GM18519 (cell line): ENCODE measurements at regions not wholly inside any gene's neighbourhood (a gene's known extent, or its start where the extent isn't known, plus 50 kb on each side); places are given as distances from the start of the nearest gene placed in this dataset.

Experiments
- ATAC-seq: cut with Tn5 transposase; IDR thresholded peaks from one replicate; pipeline ENCODE4 v1.9.1; 2021; ENCODE audit warnings: mild to moderate bottlenecking, moderate library complexity; ENCODE audit not compliant: unreplicated experiment, low FRiP score

DNA sequence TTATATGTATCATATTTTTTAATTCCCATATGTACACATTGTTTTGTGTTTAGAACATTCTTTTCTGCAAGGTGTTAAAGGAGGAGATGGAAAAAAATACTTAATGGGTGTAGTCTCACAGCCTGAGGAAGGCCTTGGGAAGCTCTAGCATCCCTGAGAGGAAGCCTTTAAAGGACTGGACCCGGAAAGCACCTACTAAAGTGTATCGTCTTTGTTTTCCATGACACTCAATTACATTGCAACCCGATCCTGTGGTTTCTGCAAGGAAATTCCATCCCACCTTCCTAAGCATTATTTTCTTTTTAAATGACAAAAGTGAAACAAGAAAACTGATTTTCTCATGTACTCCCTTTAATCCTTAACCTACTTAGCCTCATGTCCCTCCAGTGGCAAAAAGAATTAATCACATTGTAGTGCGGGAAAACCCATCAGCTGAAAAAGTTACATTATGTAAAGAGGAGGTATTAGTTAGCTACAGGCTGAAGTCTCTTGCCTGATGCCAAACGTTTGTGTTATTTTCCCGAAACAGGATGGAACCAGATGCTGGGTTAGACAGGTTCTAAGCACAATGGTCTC lies 147.8 kb upstream of the CPSF6 start:
- no peak for ATAC-seq

DNA sequence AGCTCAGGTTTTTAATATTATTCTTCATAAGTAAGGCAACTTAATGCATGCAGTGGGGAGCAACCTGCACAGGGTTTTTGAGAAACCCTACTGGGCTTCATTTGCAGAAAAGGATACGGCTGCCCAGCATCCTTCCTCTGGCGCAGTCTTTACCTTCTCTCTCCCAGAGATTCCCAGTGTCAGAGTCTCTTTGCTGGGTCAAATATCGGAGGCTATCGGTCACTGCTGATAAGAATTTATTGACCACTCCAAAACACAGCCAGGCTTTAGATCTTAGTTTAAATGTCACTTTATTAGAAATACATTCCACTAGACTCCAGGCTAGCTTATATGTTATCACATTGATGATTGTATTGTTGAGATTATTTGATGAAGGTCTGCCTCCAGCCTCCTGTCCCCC lies 147.2 kb upstream of the CPSF6 start:
- no peak for ATAC-seq

DNA sequence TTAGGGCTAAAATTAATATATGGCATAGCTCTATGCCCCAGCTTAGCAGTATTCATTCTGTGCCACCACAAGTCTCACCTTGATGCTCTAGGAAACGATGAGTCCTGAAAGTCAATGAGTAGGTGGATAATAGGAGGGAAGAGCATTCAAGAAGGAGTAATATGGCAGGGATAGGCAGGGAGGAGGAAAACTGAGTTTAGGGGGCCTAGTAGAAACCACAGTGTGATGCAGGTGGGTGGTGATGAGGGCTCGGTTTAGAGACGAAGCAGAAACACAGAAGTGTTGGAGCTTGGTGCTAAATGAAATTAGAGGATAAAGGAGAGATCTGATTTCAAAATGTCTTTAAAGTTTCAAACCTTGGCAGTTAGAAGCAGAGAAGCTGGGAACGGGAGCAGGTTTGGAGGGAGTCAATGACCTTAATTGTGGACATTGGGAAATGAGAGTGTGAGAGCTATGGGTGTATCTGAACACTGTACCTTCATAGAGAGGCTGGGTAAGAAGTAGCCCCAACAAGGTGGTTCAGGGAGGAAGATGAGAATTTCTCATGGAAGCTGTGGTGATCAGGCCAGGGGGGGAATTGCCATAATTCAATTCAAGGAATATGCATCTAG lies 144.7 kb upstream of the CPSF6 start:
- ATAC-seq: no peak

DNA sequence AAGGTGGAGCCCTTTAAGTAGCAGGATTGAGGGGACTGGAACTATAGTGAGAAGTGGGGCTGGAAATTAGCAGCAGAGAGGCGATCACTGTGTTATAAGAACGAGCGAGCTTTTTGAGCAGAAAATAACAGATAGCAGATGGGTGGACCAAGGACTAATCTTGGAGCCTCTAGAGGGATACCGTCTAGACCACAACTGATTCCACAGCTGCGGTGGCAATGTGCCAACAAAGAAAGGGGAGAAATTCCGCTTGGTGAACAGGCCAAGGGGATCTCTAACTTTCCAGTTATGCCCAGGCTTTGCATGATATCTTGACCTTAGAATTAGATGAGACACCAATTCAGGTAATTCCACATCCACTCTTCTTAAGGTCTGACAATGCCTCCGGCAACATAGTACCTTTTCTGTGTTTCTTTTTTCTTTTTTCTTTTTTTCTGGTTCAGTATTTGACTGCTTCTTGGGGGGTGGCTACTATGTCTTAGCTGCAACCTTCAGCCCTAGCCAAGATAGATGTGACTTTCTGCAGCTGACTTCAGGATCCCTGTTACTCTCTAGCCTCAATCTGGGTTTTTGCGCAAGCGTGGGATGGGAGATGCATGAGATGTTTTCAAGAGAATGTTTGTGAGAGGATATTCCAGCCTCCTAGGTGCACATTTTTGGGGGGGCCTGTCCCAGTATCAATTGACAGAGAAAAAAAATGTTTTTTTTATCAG lies 143.4 kb upstream of the CPSF6 start:
- no peak for ATAC-seq

DNA sequence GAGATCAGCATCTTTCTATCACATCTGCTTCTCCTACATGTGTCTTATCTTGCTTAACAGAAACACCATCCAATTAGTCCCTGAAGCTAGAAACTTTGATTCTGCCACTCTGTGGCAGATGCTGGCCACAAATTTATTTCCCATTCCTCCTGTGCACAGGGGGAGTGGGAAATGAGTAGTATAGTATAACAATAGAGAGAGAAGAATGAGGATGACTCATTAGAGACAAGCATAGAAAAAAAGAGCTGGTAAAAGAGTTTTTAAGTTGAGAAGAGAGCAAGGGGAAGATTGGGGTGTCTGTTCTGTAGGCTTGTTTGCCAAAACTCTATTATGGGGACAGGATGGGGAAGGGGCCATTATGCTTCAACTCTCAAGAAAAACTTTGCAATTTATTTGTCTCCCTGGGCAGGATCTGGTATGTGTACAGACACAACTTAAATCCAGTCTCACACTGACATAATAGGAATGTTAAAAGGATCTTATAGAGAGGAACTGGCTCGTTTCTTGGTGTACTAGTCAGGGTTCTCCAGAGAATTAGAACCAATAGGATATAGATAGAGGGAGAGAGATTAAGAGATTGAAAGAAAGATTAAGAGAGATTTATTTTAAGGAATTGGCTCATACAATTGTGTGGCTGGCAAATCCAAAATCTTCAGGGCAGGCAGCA lies 142.6 kb upstream of the CPSF6 start:
- no peak for ATAC-seq

DNA sequence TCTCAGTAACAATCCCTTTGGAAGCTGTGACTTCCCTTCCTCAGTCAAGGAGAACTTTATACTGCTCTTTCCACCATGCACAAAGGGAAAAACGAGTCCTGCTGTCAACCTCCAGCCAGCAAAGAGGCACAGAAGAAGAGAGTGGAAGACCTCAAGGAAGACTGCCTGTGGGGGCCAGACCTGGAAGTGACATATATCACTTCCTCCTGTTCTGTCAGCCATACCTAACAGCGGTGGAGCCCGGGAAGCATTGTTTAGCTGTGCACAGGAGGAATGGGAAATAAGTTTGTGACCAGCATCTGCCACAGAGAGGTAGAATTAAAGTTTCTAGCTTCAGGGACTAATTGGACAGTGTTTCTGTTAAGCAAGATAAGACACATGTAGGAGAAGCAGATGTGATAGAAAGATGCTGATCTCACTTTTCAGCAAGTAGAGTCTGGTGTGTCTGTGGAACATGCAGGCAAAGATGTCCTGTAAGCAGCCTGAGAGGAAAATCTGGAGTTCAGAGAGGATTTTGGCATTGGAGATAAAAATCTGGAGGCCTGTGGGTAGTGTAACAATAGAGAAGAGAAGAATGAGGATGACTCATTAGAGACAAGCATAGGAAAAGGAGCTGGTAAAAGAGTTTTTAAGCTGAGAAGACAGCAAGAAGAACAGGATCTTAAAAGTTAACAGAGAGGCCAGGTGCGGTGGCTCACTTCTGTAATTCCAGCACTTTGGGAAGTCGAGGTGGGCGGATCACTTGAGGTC lies 141.6 kb upstream of the CPSF6 start:
- ATAC-seq: no peak

DNA sequence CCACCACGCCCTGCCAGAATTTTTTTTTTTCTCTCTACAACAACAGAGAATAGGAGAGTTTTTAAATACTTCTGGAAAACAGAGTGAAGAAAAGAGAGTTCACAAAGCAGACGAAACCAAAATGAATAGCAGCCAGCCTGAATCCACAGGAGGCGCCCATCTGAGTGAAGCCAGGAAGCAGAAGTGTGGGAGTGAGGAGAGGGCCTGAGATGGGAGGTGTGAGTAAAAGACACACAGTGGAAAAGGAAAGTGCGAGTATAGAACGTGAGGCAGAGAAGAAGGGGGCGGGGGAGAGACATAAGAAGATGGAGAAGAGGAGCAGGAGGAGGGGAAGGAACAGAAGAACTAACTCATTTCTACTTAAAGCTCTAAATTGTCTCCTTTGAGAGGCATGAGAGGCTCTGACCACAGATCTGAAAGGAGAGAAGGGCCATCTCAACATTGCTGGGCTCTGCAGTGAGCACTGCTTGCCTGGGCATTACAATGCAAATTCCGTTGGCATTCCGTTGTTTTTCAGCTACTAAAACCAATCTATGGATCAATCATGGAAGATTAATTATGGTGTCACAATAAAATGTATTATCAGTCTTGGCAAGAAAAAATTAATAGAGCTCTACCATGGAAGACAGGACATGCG lies 140.1 kb upstream of the CPSF6 start:
- ATAC-seq: no peak

DNA sequence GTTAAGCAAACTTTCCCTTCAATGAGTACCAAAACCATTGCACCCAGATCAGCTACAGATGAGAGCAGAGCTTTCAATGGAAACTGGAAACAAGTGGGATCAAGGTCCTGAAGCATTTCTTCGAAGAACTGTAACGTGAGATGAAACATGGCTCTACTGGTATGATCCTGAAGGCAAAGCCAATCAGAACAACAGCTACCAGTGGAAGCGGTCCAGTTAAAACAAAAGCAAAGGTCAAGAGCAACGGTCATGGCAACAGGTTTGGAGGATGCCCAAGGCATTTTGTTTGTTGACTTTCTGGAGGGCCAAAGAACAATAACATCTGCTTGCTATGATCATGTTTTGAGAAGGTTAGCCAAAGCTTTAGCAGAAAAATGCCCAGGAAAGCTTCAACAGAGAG lies 137.9 kb upstream of the CPSF6 start:
- ATAC-seq: no peak

DNA sequence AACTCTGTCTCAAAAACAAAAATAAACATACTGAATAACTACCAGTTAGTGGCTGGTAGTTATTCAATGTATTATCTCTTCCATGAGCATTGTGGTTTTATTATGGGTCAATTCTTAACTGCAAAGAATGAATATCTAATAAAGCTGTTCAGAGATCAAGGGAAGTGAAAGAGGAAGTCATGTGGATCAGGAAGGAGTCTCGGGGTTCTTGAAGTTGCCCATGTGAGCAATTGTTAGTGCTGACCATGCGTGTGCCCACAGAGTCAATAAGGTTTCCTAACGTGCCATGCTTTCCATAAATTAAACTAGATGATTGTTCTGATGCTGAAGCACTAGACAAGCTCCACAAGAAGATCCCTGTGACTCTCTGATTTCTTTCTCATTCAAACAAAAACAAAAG lies 136.5 kb upstream of the CPSF6 start:
- no peak for ATAC-seq

DNA sequence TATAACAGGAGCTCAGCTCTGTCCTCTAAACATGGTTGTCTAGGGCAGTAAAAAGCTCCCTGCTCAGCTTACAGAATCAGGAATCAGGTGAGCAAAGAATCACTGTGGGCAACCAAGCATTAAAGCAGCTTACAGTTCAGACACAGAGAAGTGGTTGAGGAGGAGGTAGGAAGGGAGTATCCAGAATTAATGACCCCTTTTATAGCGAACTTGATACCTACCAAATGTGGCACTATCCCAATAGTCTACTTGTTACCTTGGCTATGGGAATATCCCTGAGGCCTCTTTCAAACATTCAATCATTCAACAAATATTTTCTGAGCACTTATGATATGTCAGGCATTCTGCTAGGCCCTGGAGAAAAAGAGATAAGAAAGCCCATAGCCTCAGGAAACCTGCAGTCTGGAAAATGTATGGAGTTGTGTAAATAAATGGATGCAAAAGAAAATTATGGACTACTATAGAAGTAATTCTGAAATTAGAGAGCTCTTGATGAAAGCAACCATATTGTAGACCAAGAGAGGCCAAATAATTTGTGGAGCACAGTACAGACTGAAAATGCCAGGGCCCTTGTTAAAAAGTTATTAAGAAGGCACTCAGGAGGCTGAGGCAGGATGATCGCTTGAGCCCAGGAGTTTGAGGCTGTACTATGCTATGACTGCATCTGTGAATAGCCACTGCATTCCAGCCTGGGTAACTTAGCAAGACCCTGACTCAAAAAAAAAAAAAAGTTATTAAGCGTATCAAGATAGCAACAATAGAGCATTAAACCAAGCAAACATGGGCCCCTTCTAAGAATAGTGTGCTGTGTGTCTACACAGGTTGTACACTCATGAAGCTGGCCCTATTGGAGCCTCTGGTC lies 134.0 kb upstream of the CPSF6 start:
- no peak for ATAC-seq

DNA sequence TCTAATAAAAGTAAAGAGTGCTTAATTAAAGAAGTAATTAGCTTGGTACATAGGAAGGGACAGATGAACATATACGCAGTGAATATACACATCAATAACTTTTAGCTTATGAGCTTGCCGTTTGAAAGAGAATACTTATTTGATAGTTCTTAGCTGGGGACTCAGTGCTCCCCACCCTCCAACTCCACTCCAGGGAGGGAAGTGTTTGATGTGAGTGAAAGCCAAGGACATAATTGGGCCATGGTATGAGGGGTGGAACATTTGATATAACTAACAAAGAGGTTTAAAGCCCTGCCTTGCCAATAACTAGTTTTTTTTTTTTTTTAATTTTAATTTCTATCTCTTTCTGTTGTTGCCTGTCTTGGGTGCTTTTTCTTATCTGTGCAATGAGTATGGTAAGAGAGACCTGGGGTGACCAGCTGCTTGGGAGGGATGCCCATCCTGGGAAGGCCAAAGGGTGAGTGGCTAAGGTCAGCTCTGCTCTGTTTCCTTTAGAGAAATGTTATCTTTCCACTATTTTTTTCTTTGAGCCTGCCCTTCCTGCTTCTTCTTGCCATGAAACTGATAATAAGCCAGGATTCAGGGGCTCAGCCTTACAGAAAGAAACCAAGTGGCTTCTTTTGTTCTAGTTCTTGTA lies 132.8 kb upstream of the CPSF6 start:
- ATAC-seq: no peak

DNA sequence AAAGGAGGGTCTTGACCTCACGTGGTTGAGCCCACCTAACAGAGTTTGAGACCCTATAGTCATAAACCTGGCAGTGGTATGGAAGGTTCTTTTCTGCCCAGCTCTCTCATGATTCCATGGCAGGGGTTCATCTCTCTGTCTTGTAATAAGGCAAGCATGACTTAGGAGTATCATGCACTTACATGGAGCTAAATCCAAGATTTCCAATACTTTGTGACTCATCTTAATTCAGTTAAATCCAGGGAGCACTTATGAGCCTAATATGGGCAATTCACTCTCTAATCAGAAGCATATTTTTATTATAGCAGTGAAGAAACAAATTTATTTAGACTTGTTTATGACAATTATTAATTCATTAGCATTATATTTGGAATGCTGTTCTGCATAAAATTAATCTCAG lies 131.8 kb upstream of the CPSF6 start:
- no peak for ATAC-seq

DNA sequence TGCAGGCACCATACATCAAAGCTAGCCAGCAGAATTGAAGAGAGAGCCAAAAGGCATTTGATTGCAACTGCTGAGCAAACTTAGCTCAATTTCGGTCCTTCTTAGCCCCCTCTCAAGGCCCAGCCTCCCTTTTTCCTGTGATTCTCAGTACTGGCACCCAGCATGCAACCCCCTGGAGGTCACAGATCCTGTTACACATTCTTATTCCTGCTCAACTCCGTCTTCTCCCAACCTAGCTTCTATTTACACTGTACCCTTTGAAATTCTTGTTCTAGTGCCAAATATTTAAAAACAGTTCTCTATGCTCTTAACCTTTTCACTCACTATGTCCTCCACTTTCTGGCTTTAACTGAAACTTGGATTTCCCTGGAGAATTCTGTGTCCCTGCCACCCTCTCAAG lies 131.3 kb upstream of the CPSF6 start:
- ATAC-seq: no peak

DNA sequence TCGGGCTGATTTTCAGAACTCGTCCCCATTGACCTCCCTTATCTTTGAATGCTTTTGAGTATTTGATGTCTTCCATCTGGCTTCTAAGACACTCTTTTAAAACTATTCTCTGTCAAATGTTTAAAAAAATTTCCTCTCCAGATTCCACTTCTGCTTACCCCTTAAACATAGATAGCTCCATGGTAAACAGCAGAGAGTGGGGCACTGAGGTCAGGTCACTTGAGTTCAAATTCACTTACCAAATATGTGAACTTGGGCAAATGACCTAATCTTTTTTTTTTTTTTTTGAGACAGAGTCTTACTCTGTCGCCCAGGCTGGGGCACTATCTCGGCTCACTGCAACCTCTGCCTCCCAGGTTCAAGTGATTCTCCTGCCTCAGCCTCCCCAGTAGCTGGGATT lies 126.8 kb upstream of the CPSF6 start:
- no peak for ATAC-seq

DNA sequence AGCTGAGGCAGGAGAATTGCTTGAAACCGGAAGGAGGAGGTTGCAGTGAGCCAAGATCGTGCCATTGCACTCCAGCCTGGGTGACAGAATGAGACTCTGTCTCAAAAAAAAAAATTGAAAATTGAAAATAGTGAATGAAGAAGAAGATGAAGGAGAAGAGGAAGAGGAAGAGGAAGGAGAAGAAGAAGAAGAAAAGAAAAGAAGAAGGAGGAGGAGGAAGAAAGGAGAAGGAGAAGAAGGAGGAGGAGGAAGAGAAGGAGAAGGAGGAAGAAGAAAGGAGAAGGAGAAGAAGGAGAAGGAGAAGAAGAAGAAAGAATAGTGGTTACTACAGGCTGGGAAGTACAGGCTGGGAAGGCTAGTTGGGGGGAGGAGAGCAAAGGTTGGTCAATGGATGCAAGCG lies 124.3 kb upstream of the CPSF6 start:
- ATAC-seq: no peak

DNA sequence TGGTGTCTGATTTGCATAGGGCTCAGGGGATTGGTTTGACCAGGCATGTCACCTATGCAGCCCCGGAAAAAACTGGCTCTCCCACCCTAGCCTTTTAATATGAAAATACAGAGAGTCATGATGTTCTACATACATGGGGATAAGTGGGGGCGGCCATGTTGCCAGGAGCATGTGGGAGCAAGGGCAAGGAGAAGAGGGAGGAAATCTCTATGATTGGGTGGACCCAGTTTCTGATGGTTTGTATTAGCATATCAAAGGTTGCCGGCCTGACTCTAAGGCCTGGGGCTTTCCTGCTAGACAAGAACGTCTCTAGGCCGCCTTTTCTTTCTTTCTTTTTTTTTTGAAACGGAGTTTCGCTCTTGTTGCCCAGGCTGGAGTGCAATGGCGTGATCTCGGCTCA lies 123.4 kb upstream of the CPSF6 start:
- ATAC-seq: no peak

DNA sequence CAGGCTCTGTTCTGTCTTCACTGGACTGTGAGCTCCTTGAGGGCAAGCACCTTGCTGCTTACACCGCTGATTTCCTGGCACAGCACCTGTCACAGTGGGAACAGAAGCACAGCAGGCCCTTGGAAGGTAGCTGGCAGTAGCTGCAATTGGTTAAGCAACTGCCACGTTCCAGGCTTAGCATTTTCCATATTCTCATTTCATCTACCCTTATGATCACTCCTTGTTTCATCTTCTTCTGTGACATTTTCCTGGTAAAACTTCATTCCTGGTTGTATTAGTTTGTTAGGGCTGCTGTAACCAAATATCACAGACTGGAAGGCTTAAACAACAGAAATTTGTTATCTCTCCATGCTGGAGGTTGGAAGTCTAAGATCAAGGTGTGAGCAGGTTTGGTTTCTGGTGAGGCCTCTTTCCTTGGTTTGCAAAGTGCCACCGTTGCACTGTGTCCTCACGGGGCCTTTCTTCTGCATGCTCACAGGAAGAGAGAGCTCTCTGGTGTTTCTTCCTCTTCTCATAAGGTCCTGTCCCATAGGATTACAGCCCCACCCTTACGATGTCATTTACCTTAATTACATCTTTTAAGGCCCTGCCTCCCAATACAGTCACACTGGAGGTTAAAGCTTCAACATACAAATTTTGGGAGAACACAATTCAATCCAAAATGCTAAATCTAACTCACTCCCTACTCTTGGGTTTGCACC lies 121.7 kb upstream of the CPSF6 start:
- ATAC-seq: no peak

DNA sequence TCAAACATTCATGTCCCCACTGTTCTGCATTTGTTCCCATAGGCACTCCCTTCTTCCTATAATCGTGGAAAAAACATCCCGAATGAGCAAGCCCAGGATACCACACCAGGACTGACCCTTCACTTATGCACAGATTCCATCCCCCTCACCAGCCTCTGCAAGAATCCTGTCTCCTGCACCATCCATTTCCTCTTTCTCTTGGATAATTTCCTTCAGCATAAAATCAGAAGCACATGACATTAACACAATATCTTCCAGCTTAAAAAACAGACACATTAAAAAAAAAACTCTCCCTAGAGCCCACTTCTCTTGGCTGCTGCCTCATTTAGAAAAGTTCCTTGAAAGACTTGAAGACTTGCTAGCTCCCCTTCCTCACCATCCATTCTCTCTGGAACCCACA lies 120.9 kb upstream of the CPSF6 start:
- no peak for ATAC-seq

DNA sequence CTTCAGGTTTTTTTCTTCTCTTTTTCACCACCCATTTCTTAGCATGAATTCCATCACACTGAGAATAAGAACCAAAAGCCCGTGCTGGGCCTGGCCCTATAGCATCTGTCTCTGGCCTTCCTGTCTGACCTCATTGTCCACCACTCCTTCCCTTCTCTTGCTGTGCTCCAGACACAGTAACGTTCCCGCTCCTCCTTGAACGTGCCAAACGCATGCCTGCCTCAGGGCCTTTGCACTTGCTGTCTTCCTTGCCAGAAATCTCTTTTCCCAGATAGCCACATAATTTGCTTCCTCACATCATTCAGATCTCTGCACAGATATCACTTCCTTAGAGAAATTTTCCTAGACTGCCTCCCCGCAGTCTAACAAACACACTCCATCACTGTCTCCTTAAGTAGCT lies 119.6 kb upstream of the CPSF6 start:
- ATAC-seq: no peak
